ENCODE measurements at regions not wholly inside any gene's neighbourhood (a gene's known extent, or its start where the extent isn't known, plus 50 kb on each side); places are given as distances from the start of the nearest gene placed in this dataset.

DNA sequence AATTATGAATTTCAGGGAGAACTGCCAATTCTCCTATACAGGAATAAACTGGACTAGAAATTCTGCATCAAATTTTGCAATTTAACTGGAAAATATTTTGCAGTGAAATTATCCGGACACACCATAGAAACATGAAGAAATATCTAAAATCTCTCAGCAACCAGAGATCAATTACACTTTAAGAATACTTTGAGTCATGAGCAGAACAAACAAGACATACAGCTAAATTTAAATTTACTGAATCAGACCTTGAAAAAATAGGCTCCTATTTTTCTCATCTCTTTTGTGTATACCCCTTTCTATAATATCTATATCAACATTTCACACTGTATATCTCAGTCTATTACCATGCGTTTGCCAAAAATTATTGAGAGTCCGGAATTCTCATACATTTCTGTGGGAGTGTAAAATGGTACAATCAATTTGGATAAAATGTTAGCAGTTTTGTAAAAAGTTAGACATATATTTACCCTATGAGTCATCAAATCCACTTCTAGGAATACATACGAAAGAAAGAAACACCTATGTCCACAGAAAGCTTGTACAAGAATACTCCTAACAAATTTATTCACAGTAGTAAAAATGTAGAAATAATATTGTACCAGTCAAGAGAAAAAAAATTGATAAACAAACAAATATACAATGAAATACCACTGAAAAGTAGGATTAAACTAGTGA is 593.1 kb upstream of the NECTIN3 start (continued):
- TF ChIP-seq, protein P1, sequence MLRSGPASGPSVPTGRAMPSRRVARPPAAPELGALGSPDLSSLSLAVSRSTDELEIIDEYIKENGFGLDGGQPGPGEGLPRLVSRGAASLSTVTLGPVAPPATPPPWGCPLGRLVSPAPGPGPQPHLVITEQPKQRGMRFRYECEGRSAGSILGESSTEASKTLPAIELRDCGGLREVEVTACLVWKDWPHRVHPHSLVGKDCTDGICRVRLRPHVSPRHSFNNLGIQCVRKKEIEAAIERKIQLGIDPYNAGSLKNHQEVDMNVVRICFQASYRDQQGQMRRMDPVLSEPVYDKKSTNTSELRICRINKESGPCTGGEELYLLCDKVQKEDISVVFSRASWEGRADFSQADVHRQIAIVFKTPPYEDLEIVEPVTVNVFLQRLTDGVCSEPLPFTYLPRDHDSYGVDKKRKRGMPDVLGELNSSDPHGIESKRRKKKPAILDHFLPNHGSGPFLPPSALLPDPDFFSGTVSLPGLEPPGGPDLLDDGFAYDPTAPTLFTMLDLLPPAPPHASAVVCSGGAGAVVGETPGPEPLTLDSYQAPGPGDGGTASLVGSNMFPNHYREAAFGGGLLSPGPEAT (IDR thresholded peaks at IDR 0.05; ENCODE audit: low read depth), result no peak
- no peak for TF ChIP-seq NR2C2 (IDR thresholded peaks at IDR 0.05; ENCODE audit: borderline replicate concordance, control insufficient read depth, insufficient read length, low read depth)
- TF ChIP-seq RELA (IDR thresholded peaks at IDR 0.05; ENCODE audit: borderline replicate concordance, partially characterized antibody), result no peak
- no peak for TF ChIP-seq RUNX3 (IDR thresholded peaks at IDR 0.05; ENCODE audit: low read length)
- no peak for TF ChIP-seq PAX8 (IDR thresholded peaks at IDR 0.05)

DNA sequence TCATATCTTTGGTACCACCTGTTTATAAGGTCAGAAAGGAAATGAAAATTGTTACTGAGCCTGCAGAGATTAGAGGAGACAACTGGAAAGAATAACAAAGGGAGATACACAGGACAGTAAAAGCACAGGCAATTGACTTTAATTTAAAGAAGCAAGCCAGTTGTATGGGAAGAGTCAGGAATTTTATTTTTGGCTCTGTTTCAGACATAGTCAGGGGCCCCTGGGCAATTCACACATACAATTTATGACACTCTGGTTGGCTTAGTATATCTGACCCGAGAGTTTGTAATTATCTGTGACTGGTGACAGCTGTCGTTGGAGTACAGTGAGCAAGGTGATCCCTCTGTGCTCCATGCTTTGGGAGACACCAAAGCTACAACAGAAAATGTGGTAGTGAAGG is 591.9 kb upstream of the NECTIN3 start:
- no peaks in the 10 kb centered on the region for H3K4me1 ChIP-seq (ENCODE audit: control insufficient read depth, insufficient read depth, low read length)
- SMC1A ChIA-PET (ENCODE audit: uncharacterized antibody, unreplicated experiment), result no interaction called here
- TF ChIP-seq, protein P2, sequence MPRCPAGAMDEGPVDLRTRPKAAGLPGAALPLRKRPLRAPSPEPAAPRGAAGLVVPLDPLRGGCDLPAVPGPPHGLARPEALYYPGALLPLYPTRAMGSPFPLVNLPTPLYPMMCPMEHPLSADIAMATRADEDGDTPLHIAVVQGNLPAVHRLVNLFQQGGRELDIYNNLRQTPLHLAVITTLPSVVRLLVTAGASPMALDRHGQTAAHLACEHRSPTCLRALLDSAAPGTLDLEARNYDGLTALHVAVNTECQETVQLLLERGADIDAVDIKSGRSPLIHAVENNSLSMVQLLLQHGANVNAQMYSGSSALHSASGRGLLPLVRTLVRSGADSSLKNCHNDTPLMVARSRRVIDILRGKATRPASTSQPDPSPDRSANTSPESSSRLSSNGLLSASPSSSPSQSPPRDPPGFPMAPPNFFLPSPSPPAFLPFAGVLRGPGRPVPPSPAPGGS (IDR thresholded peaks at IDR 0.05; ENCODE audit: borderline replicate concordance, insufficient read depth, low read depth, low read length, poor library complexity, severe bottlenecking), result no peak
- TF ChIP-seq HDAC2 (IDR thresholded peaks at IDR 0.05), result no peak
- TF ChIP-seq WRNIP1 (IDR thresholded peaks at IDR 0.05; ENCODE audit: borderline replicate concordance, low read depth, low read length), result no peak
- no peak for TF ChIP-seq EP300 (IDR thresholded peaks at IDR 0.05; ENCODE audit: borderline replicate concordance in 1 of 2, control insufficient read depth in 1 of 2, low read depth in 2 of 2, low read length in 2 of 2)
- no peak for TF ChIP-seq CEBPB (IDR thresholded peaks at IDR 0.05; ENCODE audit: borderline replicate concordance in 1 of 2, low read depth in 2 of 2, low read length in 2 of 2)
- TF ChIP-seq, protein P3, sequence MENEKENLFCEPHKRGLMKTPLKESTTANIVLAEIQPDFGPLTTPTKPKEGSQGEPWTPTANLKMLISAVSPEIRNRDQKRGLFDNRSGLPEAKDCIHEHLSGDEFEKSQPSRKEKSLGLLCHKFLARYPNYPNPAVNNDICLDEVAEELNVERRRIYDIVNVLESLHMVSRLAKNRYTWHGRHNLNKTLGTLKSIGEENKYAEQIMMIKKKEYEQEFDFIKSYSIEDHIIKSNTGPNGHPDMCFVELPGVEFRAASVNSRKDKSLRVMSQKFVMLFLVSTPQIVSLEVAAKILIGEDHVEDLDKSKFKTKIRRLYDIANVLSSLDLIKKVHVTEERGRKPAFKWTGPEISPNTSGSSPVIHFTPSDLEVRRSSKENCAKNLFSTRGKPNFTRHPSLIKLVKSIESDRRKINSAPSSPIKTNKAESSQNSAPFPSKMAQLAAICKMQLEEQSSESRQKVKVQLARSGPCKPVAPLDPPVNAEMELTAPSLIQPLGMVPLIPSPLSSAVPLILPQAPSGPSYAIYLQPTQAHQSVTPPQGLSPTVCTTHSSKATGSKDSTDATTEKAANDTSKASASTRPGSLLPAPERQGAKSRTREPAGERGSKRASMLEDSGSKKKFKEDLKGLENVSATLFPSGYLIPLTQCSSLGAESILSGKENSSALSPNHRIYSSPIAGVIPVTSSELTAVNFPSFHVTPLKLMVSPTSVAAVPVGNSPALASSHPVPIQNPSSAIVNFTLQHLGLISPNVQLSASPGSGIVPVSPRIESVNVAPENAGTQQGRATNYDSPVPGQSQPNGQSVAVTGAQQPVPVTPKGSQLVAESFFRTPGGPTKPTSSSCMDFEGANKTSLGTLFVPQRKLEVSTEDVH (IDR thresholded peaks at IDR 0.05; ENCODE audit: low read depth, partially characterized antibody), result no peak
- TF ChIP-seq RELA (IDR thresholded peaks at IDR 0.05; ENCODE audit: borderline replicate concordance, partially characterized antibody), result no peak
- no peak for TF ChIP-seq YBX1 (IDR thresholded peaks at IDR 0.05)
- TF ChIP-seq, protein P4, sequence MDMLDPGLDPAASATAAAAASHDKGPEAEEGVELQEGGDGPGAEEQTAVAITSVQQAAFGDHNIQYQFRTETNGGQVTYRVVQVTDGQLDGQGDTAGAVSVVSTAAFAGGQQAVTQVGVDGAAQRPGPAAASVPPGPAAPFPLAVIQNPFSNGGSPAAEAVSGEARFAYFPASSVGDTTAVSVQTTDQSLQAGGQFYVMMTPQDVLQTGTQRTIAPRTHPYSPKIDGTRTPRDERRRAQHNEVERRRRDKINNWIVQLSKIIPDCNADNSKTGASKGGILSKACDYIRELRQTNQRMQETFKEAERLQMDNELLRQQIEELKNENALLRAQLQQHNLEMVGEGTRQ (IDR thresholded peaks at IDR 0.05; ENCODE audit: borderline replicate concordance, low read depth, low read length), result no peak
- POLR2A ChIA-PET, result no interaction called here
- CTCF ChIA-PET, result no interaction called here
- no peaks in the 10 kb centered on the region for H3K9me3 ChIP-seq (replicated peaks; ENCODE audit: control insufficient read depth, insufficient read depth, low read length)
- no peak overlapping the region for H3K9ac ChIP-seq (ENCODE audit: control insufficient read depth, insufficient read depth, low read length)
- H3K36me3 ChIP-seq (ENCODE audit: control insufficient read depth in 2 of 2, insufficient read depth in 2 of 2, low read length in 1 of 2), result no peaks in the 10 kb centered on the region
- no peaks in the 10 kb centered on the region for H4K20me1 ChIP-seq (ENCODE audit: control insufficient read depth, insufficient read depth)
- no peaks in the 10 kb centered on the region for H3K27me3 ChIP-seq (replicated peaks in 1 of 2; ENCODE audit: control insufficient read depth in 2 of 2, insufficient read depth in 2 of 2, low read length in 1 of 2)
- DNase-seq (ENCODE audit: low read depth, low spot score) (no peak), ATAC-seq (no peak), FAIRE-seq (no peak)
- H3K79me2 ChIP-seq (ENCODE audit: control insufficient read depth, insufficient read depth, low read length), result no peaks in the 10 kb centered on the region
- in situ Hi-C loops (cut with MboI) (no loop called here), intact Hi-C loops (cut with micrococcal nuclease; ENCODE audit: unreplicated experiment) (no loop called here)
- H3K27ac ChIP-seq (ENCODE audit: control insufficient read depth, insufficient read depth), result no peak overlapping the region
- no peak overlapping the region for H2AFZ ChIP-seq (ENCODE audit: control insufficient read depth, low read depth, low read length)
- no peak overlapping the region for H3K4me3 ChIP-seq
- no peak overlapping the region for H3K4me2 ChIP-seq (ENCODE audit: control insufficient read depth, insufficient read depth)
- BruUV-seq (replicated peaks), result no TSS peak
- RAD21 ChIA-PET (ENCODE audit: unreplicated experiment), result no interaction called here
- 20% methylated on average over 2 of the region's 2 CpGs for WGBS (ENCODE audit: insufficient coverage, insufficient replicate concordance, low lambda C conversion rate, missing lambda C conversion rate)

Data from GM12878 (cell line).